Cerebellar cortex (tissue), 1 donor: ENCODE measurements at regions not wholly inside any gene's neighbourhood (a gene's known extent, or its start where the extent isn't known, plus 50 kb on each side); places are given as distances from the start of the nearest gene placed in this dataset.
"Not testable (repeated sequence)": the region's sequence is repeated elsewhere in the genome, so short reads cannot be mapped to it uniquely, and the experiment has no call there.

Source experiments
- DNase-seq: peaks from one replicate; pipeline ENCODE4 v3.0.0-alpha.2; 2015; ENCODE audit warnings: low spot score

GRCh38 chr22:48511781-48512327, 1315.8 kb downstream of the BRD1 start:
- no peak for DNase-seq

- DNase-seq: no peak
Observed at GRCh38 chr22:48511211-48511610, 1316.5 kb downstream of the BRD1 start.

- DNase-seq: no peak
Observed at GRCh38 chr22:48510599-48510998, 1317.1 kb downstream of the BRD1 start.

GRCh38 chr22:48507595-48508350, 1319.9 kb downstream of the BRD1 start:
- no peak for DNase-seq

GRCh38 chr22:48507171-48507570, 1320.5 kb downstream of the BRD1 start:
- DNase-seq: no peak

GRCh38 chr22:48506506-48507145, 1321.0 kb downstream of the BRD1 start:
- DNase-seq: no peak

GRCh38 chr22:48505891-48506290, 1321.8 kb downstream of the BRD1 start:
- no peak for DNase-seq

- DNase-seq: no peak
Observed at GRCh38 chr22:48504519-48505140, 1323.0 kb downstream of the BRD1 start.

GRCh38 chr22:48503876-48504275, 1323.8 kb downstream of the BRD1 start:
- DNase-seq: no peak

GRCh38 chr22:48503035-48503625, 1324.5 kb downstream of the BRD1 start:
- DNase-seq: no peak

- no peak for DNase-seq
Observed at GRCh38 chr22:48501231-48501750, 1326.4 kb downstream of the BRD1 start.

GRCh38 chr22:48500471-48501230, 1327.0 kb downstream of the BRD1 start:
- no peak for DNase-seq

- DNase-seq: no peak
Observed at GRCh38 chr22:48499456-48500425, 1327.9 kb downstream of the BRD1 start.

GRCh38 chr22:48498526-48499331, 1328.9 kb downstream of the BRD1 start:
- DNase-seq: no peak

- DNase-seq: not testable (repeated sequence)
Observed at GRCh38 chr22:48497743-48498520, 1329.7 kb downstream of the BRD1 start.

GRCh38 chr22:48496987-48497650, 1330.6 kb downstream of the BRD1 start:
- no peak for DNase-seq

- DNase-seq: no peak
Observed at GRCh38 chr22:48496226-48496845, 1331.3 kb downstream of the BRD1 start.

GRCh38 chr22:48495751-48496080, 1332.0 kb downstream of the BRD1 start:
- no peak for DNase-seq
